H1 (cell line): ENCODE measurements at regions not wholly inside any gene's neighbourhood (a gene's known extent, or its start where the extent isn't known, plus 50 kb on each side); places are given as distances from the start of the nearest gene placed in this dataset.

Source experiments
- ATF2 ChIP-seq: IDR thresholded peaks from 2 replicates; pipeline ENCODE4 v1.6.1; 2012; ENCODE audit warnings: low read length, inconsistent platforms
- BCL11A ChIP-seq, 2 experiments: IDR thresholded peaks; one replicate each; pipeline ENCODE4 v1.6.1; 2011; ENCODE audit warnings: low read depth in 2 of 2, low read length in 2 of 2, mild to moderate bottlenecking in 2 of 2
- CTCF ChIP-seq, 3 experiments: IDR thresholded peaks; 1 replicate in 2 of 3; 2 replicates in 1 of 3; pipeline versions ENCODE4 v1.5.1 to v1.6.1; 2011; ENCODE audit warnings: low read length in 3 of 3, mild to moderate bottlenecking in 3 of 3, inconsistent platforms in 2 of 3, low read depth in 1 of 3, moderate library complexity in 1 of 3; ENCODE audit not compliant: insufficient read depth in 1 of 3; ENCODE audit errors: control extremely low read depth in 1 of 3
- EP300 ChIP-seq, 2 experiments: IDR thresholded peaks; 1 replicate in 1 of 2; 2 replicates in 1 of 2; pipeline ENCODE4 v1.6.1; 2011 to 2012; ENCODE audit warnings: low read depth in 2 of 2, low read length in 2 of 2, mild to moderate bottlenecking in 2 of 2, borderline replicate concordance in 1 of 2, inconsistent platforms in 1 of 2, moderate library complexity in 1 of 2
- EZH2 ChIP-seq: fragments of 200-600 bp; sonication (generic); IDR thresholded peaks from 2 replicates; pipeline ENCODE4 v1.7.1; 2012; ENCODE audit warnings: low read depth, mild to moderate bottlenecking, moderate library complexity, low read length, inconsistent platforms; ENCODE audit not compliant: severe bottlenecking
- HDAC2 ChIP-seq, 2 experiments: fragments of 300-600 bp in 1 of 2; sonication (generic) in 1 of 2; IDR thresholded peaks; 2 replicates each; pipeline ENCODE4 v1.6.1; 2011 to 2012; ENCODE audit warnings: low read depth in 2 of 2, low read length in 2 of 2, mild to moderate bottlenecking in 2 of 2, moderate library complexity in 2 of 2, borderline replicate concordance in 1 of 2, inconsistent platforms in 1 of 2
- KDM1A ChIP-seq: fragments of 200-600, 300-600 bp; sonication (generic); IDR thresholded peaks from 2 replicates; pipeline ENCODE4 v1.7.1; 2016; ENCODE audit warnings: mild to moderate bottlenecking, low read length, borderline replicate concordance
- MAX ChIP-seq: IDR thresholded peaks from 2 replicates; pipeline ENCODE4 v1.6.1; 2012; ENCODE audit warnings: inconsistent platforms
- POLR2A ChIP-seq, 2 experiments: IDR thresholded peaks; 1 replicate in 1 of 2; 2 replicates in 1 of 2; pipeline ENCODE4 v1.6.1; 2011; ENCODE audit warnings: low read depth in 2 of 2, low read length in 2 of 2, mild to moderate bottlenecking in 2 of 2; ENCODE audit errors: control extremely low read depth in 1 of 2
- RAD21 ChIP-seq, 2 experiments: IDR thresholded peaks in 1 of 2; conservative IDR thresholded peaks in 1 of 2; 2 replicates each; pipeline ENCODE4 v1.6.1; 2011; ENCODE audit warnings: low read depth in 2 of 2, low read length in 2 of 2, improper control_type of control experiment in 1 of 2, inconsistent platforms in 1 of 2, mild to moderate bottlenecking in 1 of 2, moderate library complexity in 1 of 2
- SP1 ChIP-seq: IDR thresholded peaks from 2 replicates; pipeline ENCODE4 v1.6.1; 2011; ENCODE audit warnings: low read depth, low read length
- SRF ChIP-seq: IDR thresholded peaks from 2 replicates; pipeline ENCODE4 v1.6.1; 2011; ENCODE audit warnings: mild to moderate bottlenecking, low read depth, low read length, moderate library complexity

GRCh38 chr5:163248871-163249270, 188.5 kb upstream of the CCNG1 start:
- TF ChIP-seq RAD21 (IDR thresholded peaks at IDR 0.05 in 1 of 2, conservative IDR thresholded peaks at IDR 0.05 in 1 of 2; ENCODE audit: low read depth in 2 of 2, low read length in 2 of 2) = no peak
- TF ChIP-seq CTCF (IDR thresholded peaks at IDR 0.05; ENCODE audit: control extremely low read depth in 1 of 3, insufficient read depth in 1 of 3, low read depth in 1 of 3, low read length in 3 of 3) = no peak
- no peak for TF ChIP-seq SRF
- TF ChIP-seq BCL11A (IDR thresholded peaks at IDR 0.05; ENCODE audit: low read depth in 2 of 2, low read length in 2 of 2) = no peak
- no peak for TF ChIP-seq SP1
- no peak for TF ChIP-seq POLR2A (IDR thresholded peaks at IDR 0.05; ENCODE audit: control extremely low read depth in 1 of 2, low read depth in 2 of 2, low read length in 2 of 2)
- no peak for TF ChIP-seq KDM1A
- TF ChIP-seq EZH2 = no peak
- no peak for TF ChIP-seq EP300 (IDR thresholded peaks at IDR 0.05; ENCODE audit: borderline replicate concordance in 1 of 2, low read depth in 2 of 2, low read length in 2 of 2)
- no peak for TF ChIP-seq HDAC2 (IDR thresholded peaks at IDR 0.05; ENCODE audit: borderline replicate concordance in 1 of 2, low read depth in 2 of 2, low read length in 2 of 2)
- no peak for TF ChIP-seq ATF2
- TF ChIP-seq MAX = no peak
